Keratinocyte (primary cell): ENCODE measurements at regions not wholly inside any gene's neighbourhood (a gene's known extent, or its start where the extent isn't known, plus 50 kb on each side); places are given as distances from the start of the nearest gene placed in this dataset.

ENCODE experiments used
- DNase-seq: peaks from one replicate; pipeline ENCODE4 v3.0.0-alpha.2; 2011; ENCODE audit warnings: low read depth, missing footprints, low spot score
- FAIRE-seq: peaks from 2 replicates; lab custom pipeline; 2011; peaks lifted over from hg19 to GRCh38; lab: Jason Lieb, UNC
- H2AFZ ChIP-seq: 2 replicates; pipeline ENCODE4 v1.6.0; 2012; ENCODE audit warnings: low read length, control low read depth, inconsistent platforms; ENCODE audit not compliant: control insufficient read depth
- H3K27ac ChIP-seq: 2 replicates; pipeline ENCODE4 v1.5.1; 2011; ENCODE audit warnings: low read length; ENCODE audit not compliant: control insufficient read depth, insufficient read depth
- H3K27me3 ChIP-seq: 3 replicates; pipeline ENCODE4 v1.6.0; 2011; ENCODE audit warnings: low read length; ENCODE audit not compliant: control insufficient read depth, insufficient read depth; ENCODE audit errors: extremely low read depth
- H3K36me3 ChIP-seq, 2 experiments: 2 replicates in 1 of 2; 3 replicates in 1 of 2; pipeline ENCODE4 v1.5.1; 2011; ENCODE audit warnings: low read length in 2 of 2, mild to moderate bottlenecking in 1 of 2; ENCODE audit not compliant: control insufficient read depth in 2 of 2, insufficient read depth in 2 of 2; ENCODE audit errors: extremely low read depth in 1 of 2
- H3K4me1 ChIP-seq: 3 replicates; pipeline ENCODE4 v1.5.1; 2011; ENCODE audit warnings: low read length; ENCODE audit not compliant: control insufficient read depth, insufficient read depth; ENCODE audit errors: extremely low read depth
- H3K4me2 ChIP-seq: 3 replicates; pipeline ENCODE4 v1.6.0; 2011; ENCODE audit warnings: low read depth, low read length; ENCODE audit not compliant: control insufficient read depth, insufficient read depth; ENCODE audit errors: extremely low read depth
- H3K4me3 ChIP-seq, 3 experiments: fragments of 200-600 bp in 1 of 3; sonication (generic) in 1 of 3; 2 replicates in 2 of 3; 3 replicates in 1 of 3; pipeline ENCODE4 v1.5.1; 2011 to 2016; ENCODE audit warnings: low read length in 3 of 3, mild to moderate bottlenecking in 3 of 3, control low read depth in 2 of 3, inconsistent platforms in 1 of 3, low read depth in 1 of 3, mixed read lengths in 1 of 3, mixed run types in 1 of 3, moderate library complexity in 1 of 3; ENCODE audit not compliant: control insufficient read depth in 2 of 3, insufficient read depth in 2 of 3; ENCODE audit errors: extremely low read depth in 1 of 3
- H3K79me2 ChIP-seq: 2 replicates; pipeline ENCODE4 v1.6.0; 2012; ENCODE audit warnings: low read length; ENCODE audit not compliant: control insufficient read depth, insufficient read depth
- H3K9ac ChIP-seq: 3 replicates; pipeline ENCODE4 v1.6.0; 2011; ENCODE audit warnings: low read length; ENCODE audit not compliant: control insufficient read depth, insufficient read depth; ENCODE audit errors: extremely low read depth
- H3K9me1 ChIP-seq: 3 replicates; pipeline ENCODE4 v1.6.0; 2011; ENCODE audit warnings: low read length; ENCODE audit not compliant: control insufficient read depth, insufficient read depth; ENCODE audit errors: extremely low read depth
- H3K9me3 ChIP-seq: 2 replicates; pipeline ENCODE4 v1.5.1; 2012; ENCODE audit warnings: low read depth, low read length; ENCODE audit not compliant: control insufficient read depth
- H4K20me1 ChIP-seq: 3 replicates; pipeline ENCODE4 v1.6.0; 2011; ENCODE audit warnings: low read length; ENCODE audit not compliant: control insufficient read depth, insufficient read depth; ENCODE audit errors: extremely low read depth
- EZH2 ChIP-seq: IDR thresholded peaks from one replicate; pipeline ENCODE4 v1.6.1; 2012; ENCODE audit warnings: inconsistent platforms, mild to moderate bottlenecking, low read length, moderate library complexity
- dilution Hi-C: fragments of 300-500 bp; cut with MboI; formaldehyde crosslinking; loops from one replicate; pipeline ENCODE4 v1.7.0; 2020; ENCODE audit warnings: low sequenced_read_pairs; ENCODE audit not compliant: extremely low pct_ligation_motif_present
- TF ChIP-seq, protein P1 (sequence below), 3 experiments: IDR thresholded peaks in 1 of 3; conservative IDR thresholded peaks in 1 of 3; optimal IDR thresholded peaks in 1 of 3; 2 replicates in 2 of 3; 3 replicates in 1 of 3; pipeline versions ENCODE3 to v1.5.1; 2011; ENCODE audit warnings: low read length in 3 of 3, mild to moderate bottlenecking in 3 of 3, moderate library complexity in 2 of 3, control low read depth in 1 of 3, inconsistent platforms in 1 of 3; ENCODE audit not compliant: insufficient read depth in 2 of 3; ENCODE audit errors: extremely low read depth in 1 of 3

GRCh38 chr2:220005362-220005761 lies 377.9 kb downstream of the SLC4A3 start:
- Histone ChIP-seq H3K27ac (no peak overlapping the region), H3K27me3 (no peaks in the 10 kb centered on the region), H3K4me2 (no peak overlapping the region), H3K4me3 (no peak overlapping the region), H3K9ac (no peak overlapping the region), H3K79me2 (no peaks in the 10 kb centered on the region), H2AFZ (no peak overlapping the region), H3K9me3 (no peaks in the 10 kb centered on the region), H3K4me1 (no peaks in the 10 kb centered on the region), H3K9me1 (no peaks in the 10 kb centered on the region), H3K36me3 (no peaks in the 10 kb centered on the region), H4K20me1 (no peaks in the 10 kb centered on the region)
- dilution Hi-C loops, result no loop called here
- FAIRE-seq (no peak), DNase-seq (no peak)
- TF ChIP-seq EZH2, result no peak
- TF ChIP-seq, protein P1, sequence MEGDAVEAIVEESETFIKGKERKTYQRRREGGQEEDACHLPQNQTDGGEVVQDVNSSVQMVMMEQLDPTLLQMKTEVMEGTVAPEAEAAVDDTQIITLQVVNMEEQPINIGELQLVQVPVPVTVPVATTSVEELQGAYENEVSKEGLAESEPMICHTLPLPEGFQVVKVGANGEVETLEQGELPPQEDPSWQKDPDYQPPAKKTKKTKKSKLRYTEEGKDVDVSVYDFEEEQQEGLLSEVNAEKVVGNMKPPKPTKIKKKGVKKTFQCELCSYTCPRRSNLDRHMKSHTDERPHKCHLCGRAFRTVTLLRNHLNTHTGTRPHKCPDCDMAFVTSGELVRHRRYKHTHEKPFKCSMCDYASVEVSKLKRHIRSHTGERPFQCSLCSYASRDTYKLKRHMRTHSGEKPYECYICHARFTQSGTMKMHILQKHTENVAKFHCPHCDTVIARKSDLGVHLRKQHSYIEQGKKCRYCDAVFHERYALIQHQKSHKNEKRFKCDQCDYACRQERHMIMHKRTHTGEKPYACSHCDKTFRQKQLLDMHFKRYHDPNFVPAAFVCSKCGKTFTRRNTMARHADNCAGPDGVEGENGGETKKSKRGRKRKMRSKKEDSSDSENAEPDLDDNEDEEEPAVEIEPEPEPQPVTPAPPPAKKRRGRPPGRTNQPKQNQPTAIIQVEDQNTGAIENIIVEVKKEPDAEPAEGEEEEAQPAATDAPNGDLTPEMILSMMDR (optimal IDR thresholded peaks at IDR 0.05 in 1 of 3, IDR thresholded peaks at IDR 0.05 in 1 of 3, conservative IDR thresholded peaks at IDR 0.05 in 1 of 3; ENCODE audit: extremely low read depth in 1 of 3, insufficient read depth in 2 of 3, low read length in 3 of 3), result no peak

- no peak for TF ChIP-seq EZH2
- TF ChIP-seq, protein P1 (optimal IDR thresholded peaks at IDR 0.05 in 1 of 3, IDR thresholded peaks at IDR 0.05 in 1 of 3, conservative IDR thresholded peaks at IDR 0.05 in 1 of 3; ENCODE audit: extremely low read depth in 1 of 3, insufficient read depth in 2 of 3, low read length in 3 of 3), result no peak
- no peaks in the 10 kb centered on the region for H3K27me3 ChIP-seq
- no peak overlapping the region for H3K9ac ChIP-seq
- no peak for DNase-seq
- H3K27ac ChIP-seq, result no peak overlapping the region
- no peaks in the 10 kb centered on the region for H3K36me3 ChIP-seq
- no peak overlapping the region for H3K4me2 ChIP-seq
- no peak overlapping the region for H3K4me3 ChIP-seq
- FAIRE-seq, result no peak
- no peaks in the 10 kb centered on the region for H3K9me1 ChIP-seq
- dilution Hi-C loops, result no loop called here
- no peaks in the 10 kb centered on the region for H3K9me3 ChIP-seq
- no peaks in the 10 kb centered on the region for H3K4me1 ChIP-seq
- no peaks in the 10 kb centered on the region for H4K20me1 ChIP-seq
- no peaks in the 10 kb centered on the region for H3K79me2 ChIP-seq
- no peak overlapping the region for H2AFZ ChIP-seq
These were observed 378.8 kb downstream of the SLC4A3 start for GRCh38 chr2:220006152-220006621.
